ENCODE measurements at regions not wholly inside any gene's neighbourhood (a gene's known extent, or its start where the extent isn't known, plus 50 kb on each side); places are given as distances from the start of the nearest gene placed in this dataset.

DNA sequence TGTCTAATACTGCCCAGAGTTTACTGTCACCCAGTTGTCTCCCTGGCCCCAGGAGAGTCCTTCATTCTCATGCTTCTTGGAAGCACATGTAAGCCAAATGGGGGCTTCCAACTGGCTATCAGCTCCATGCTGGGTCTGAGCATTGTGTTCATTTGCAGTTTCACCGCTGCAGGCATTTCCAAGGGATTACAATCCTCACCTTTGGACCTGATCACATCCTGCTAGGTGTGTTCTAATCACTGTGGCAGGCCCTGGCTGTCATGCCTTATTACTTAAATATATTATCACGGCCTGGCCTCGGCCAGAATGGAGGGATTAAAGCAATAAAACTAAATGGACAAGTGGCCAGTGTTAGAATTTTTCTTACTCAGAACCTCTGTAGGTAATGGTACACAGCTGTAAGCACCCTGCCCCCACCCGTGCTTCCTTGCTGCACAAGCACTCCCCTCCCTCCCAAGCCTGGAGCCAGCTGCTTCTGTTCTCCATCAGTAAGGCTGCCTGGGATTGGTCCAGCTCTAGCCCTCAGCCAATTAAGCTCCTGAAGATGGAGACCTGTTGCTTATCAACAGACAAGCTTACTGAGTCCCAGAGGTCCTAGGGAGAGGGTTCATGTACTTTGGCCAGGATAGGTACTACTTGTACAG is 175.9 kb upstream of the RBM19 start:
- no peaks in the 10 kb centered on the region for H3K4me1 ChIP-seq (ENCODE audit: control insufficient read depth, insufficient read depth, low read length)
- ATAC-seq (no peak), DNase-seq (no peak)
- no peak for TF ChIP-seq CTCF (IDR thresholded peaks at IDR 0.05)
- Mint-ChIP-seq H3K9me3 (no peaks in the 10 kb centered on the region), H3K4me3 (no peak overlapping the region), H3K4me1 (no peaks in the 10 kb centered on the region), H3K27ac (no peak overlapping the region), H3K27me3 (ENCODE audit: low read depth in 2 of 2) (peaks cover 0 to 5% of the 10 kb centered on the region in 2 donors), H3K36me3 (no peaks in the 10 kb centered on the region)
- H3K36me3 ChIP-seq (ENCODE audit: control insufficient read depth, insufficient read depth, low read length) = no peaks in the 10 kb centered on the region
- H3K9me3 ChIP-seq (ENCODE audit: control insufficient read depth, insufficient read depth, low read length) = no peaks in the 10 kb centered on the region
- intact Hi-C loops (cut with micrococcal nuclease) = no loop called here
- no peaks in the 10 kb centered on the region for H3K27me3 ChIP-seq (ENCODE audit: control insufficient read depth, insufficient read depth, low read length)
- WGBS (ENCODE audit: insufficient coverage) = 58% methylated on average over 4 of the region's 4 CpGs
- no peak overlapping the region for H3K27ac ChIP-seq (ENCODE audit: low read length)
- H3K4me3 ChIP-seq (ENCODE audit: low read length) = no peak overlapping the region

DNA sequence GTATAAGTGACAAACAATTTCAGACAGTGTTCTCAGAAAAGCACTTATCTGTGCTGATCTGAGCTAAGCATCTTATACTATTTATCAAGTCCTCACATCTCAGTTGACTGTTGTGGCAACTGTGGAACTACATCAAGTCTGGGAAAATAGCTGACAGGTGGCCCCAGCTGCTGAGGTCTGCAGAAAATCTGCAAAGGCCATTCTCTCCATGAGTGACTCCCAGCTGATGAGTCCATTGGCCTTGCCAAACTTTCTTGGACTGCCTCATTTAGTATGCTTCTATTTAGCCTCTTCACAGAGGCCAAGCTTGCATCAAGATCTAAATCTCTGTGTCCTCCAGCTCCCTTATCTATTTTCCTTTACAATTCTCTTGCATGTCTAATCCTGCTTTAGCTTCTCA is 174.5 kb upstream of the RBM19 start:
- ATAC-seq (no peak), DNase-seq (no peak)
- Histone ChIP-seq H3K27me3 (ENCODE audit: control insufficient read depth, insufficient read depth, low read length) (no peaks in the 10 kb centered on the region), H3K9me3 (ENCODE audit: control insufficient read depth, insufficient read depth, low read length) (no peaks in the 10 kb centered on the region), H3K4me1 (ENCODE audit: control insufficient read depth, insufficient read depth, low read length) (no peaks in the 10 kb centered on the region), H3K4me3 (ENCODE audit: low read length) (no peak overlapping the region), H3K27ac (ENCODE audit: low read length) (no peak overlapping the region), H3K36me3 (ENCODE audit: control insufficient read depth, insufficient read depth, low read length) (no peaks in the 10 kb centered on the region)
- H3K4me1 Mint-ChIP-seq = no peaks in the 10 kb centered on the region
- no peak overlapping the region for H3K4me3 Mint-ChIP-seq
- no peaks in the 10 kb centered on the region for H3K36me3 Mint-ChIP-seq
- no peaks in the 10 kb centered on the region for H3K9me3 Mint-ChIP-seq
- intact Hi-C loops (cut with micrococcal nuclease) = no loop called here
- no peak overlapping the region for H3K27ac Mint-ChIP-seq
- H3K27me3 Mint-ChIP-seq (ENCODE audit: low read depth in 2 of 2) = no peaks in the 10 kb centered on the region
- TF ChIP-seq CTCF (IDR thresholded peaks at IDR 0.05) = no peak

GRCh38 chr12:114136631-114137030 is 170.5 kb upstream of the RBM19 start:
- WGBS (ENCODE audit: insufficient coverage) = 87% methylated on average over 3 of the region's 3 CpGs
- H3K27ac Mint-ChIP-seq = no peak overlapping the region
- Histone ChIP-seq H3K9me3 (ENCODE audit: control insufficient read depth, insufficient read depth, low read length) (no peaks in the 10 kb centered on the region), H3K4me3 (ENCODE audit: low read length) (no peak overlapping the region), H3K27ac (ENCODE audit: low read length) (no peak overlapping the region), H3K27me3 (ENCODE audit: control insufficient read depth, insufficient read depth, low read length) (no peaks in the 10 kb centered on the region), H3K4me1 (ENCODE audit: control insufficient read depth, insufficient read depth, low read length) (no peaks in the 10 kb centered on the region), H3K36me3 (ENCODE audit: control insufficient read depth, insufficient read depth, low read length) (no peaks in the 10 kb centered on the region)
- H3K4me3 Mint-ChIP-seq = no peak overlapping the region
- intact Hi-C loops (cut with micrococcal nuclease) = no loop called here
- DNase-seq (no peak), ATAC-seq (no peak)
- H3K27me3 Mint-ChIP-seq (ENCODE audit: low read depth in 2 of 2) = no peaks in the 10 kb centered on the region
- no peaks in the 10 kb centered on the region for H3K9me3 Mint-ChIP-seq
- no peaks in the 10 kb centered on the region for H3K4me1 Mint-ChIP-seq
- no peaks in the 10 kb centered on the region for H3K36me3 Mint-ChIP-seq
- no peak for TF ChIP-seq CTCF (IDR thresholded peaks at IDR 0.05)

DNA sequence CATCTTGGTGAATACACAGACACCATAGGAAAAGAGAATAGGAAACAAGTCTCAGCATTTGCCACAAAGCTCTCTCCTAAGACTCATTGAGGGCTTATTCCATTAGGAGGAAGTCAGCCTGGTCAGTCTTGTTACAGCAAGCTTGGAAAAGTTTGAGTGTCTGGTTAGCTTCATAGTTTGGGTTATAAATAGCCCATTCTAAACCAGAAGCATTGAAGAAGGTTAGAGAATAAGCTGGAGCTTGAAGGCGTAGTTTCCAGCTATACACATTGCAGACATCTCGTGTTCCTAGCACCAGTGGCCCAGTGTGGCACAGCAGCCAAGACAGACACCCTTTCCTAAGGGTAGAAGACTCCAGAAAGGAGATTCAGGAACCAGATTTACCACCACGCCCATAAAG is 168.8 kb upstream of the RBM19 start:
- H3K9me3 ChIP-seq (ENCODE audit: control insufficient read depth, insufficient read depth, low read length) = no peaks in the 10 kb centered on the region
- ATAC-seq = no peak
- H3K27me3 ChIP-seq (ENCODE audit: control insufficient read depth, insufficient read depth, low read length) = no peaks in the 10 kb centered on the region
- no peak overlapping the region for H3K4me3 Mint-ChIP-seq
- no peaks in the 10 kb centered on the region for H3K36me3 Mint-ChIP-seq
- intact Hi-C loops (cut with micrococcal nuclease) = no loop called here
- H3K27ac Mint-ChIP-seq = no peak overlapping the region
- no peaks in the 10 kb centered on the region for H3K4me1 ChIP-seq (ENCODE audit: control insufficient read depth, insufficient read depth, low read length)
- DNase-seq = no peak
- no peak overlapping the region for H3K27ac ChIP-seq (ENCODE audit: low read length)
- no peaks in the 10 kb centered on the region for H3K36me3 ChIP-seq (ENCODE audit: control insufficient read depth, insufficient read depth, low read length)
- H3K4me3 ChIP-seq (ENCODE audit: low read length) = no peak overlapping the region
- no peaks in the 10 kb centered on the region for H3K27me3 Mint-ChIP-seq (ENCODE audit: low read depth in 2 of 2)
- WGBS (ENCODE audit: insufficient coverage) = 78% methylated on average over 3 of the region's 3 CpGs
- H3K9me3 Mint-ChIP-seq = no peaks in the 10 kb centered on the region
- no peaks in the 10 kb centered on the region for H3K4me1 Mint-ChIP-seq
- TF ChIP-seq CTCF (IDR thresholded peaks at IDR 0.05) = no peak
